Natural killer cell (primary cell): ENCODE measurements at regions not wholly inside any gene's neighbourhood (a gene's known extent, or its start where the extent isn't known, plus 50 kb on each side); places are given as distances from the start of the nearest gene placed in this dataset.

Experiments used
- ATAC-seq, 3 donors: fragments of 150-1000 bp in 2 of 3; fragments of 200-7000 bp in 1 of 3; cut with Tn5 transposase; 1 replicate in 1 of 3; 2 replicates in 2 of 3; pipeline ENCODE4 v1.10.0; 2021; ENCODE audit warnings: mild to moderate bottlenecking in 2 of 3, moderate library complexity in 2 of 3
- DNase-seq, 2 donors: peaks; one replicate each; pipeline versions ENCODE4 v3.0.0 to v3.0.0-alpha.2; 2013 to 2021; ENCODE audit warnings: mixed read lengths in 1 of 2
- H3K27ac ChIP-seq: one replicate; pipeline ENCODE4 v1.5.1; 2013; ENCODE audit warnings: mild to moderate bottlenecking, low read length
- H3K27me3 ChIP-seq: one replicate; pipeline ENCODE4 v1.6.1; 2013; ENCODE audit warnings: low read length; ENCODE audit not compliant: control insufficient read depth, insufficient read depth
- H3K36me3 ChIP-seq: one replicate; pipeline ENCODE4 v1.6.1; 2013; ENCODE audit warnings: low read length; ENCODE audit not compliant: control insufficient read depth, insufficient read depth
- H3K4me1 ChIP-seq: one replicate; pipeline ENCODE4 v1.6.1; 2013; ENCODE audit warnings: low read length; ENCODE audit not compliant: control insufficient read depth, insufficient read depth
- H3K4me3 ChIP-seq: one replicate; pipeline ENCODE4 v1.5.1; 2013; ENCODE audit warnings: low read length
- H3K9me3 ChIP-seq: one replicate; pipeline ENCODE4 v1.6.1; 2013; ENCODE audit warnings: low read length; ENCODE audit not compliant: control insufficient read depth, insufficient read depth
- H3K27ac Mint-ChIP-seq, 2 donors: one replicate each; pipeline ENCODE4 v1.8.0; 2022; ENCODE audit warnings: mild to moderate bottlenecking in 2 of 2, mixed read lengths in 2 of 2, moderate library complexity in 1 of 2
- H3K27me3 Mint-ChIP-seq, 2 donors: one replicate each; pipeline ENCODE4 v1.8.0; 2022; ENCODE audit warnings: low read depth in 2 of 2, mixed read lengths in 2 of 2
- H3K36me3 Mint-ChIP-seq: one replicate; pipeline ENCODE4 v1.8.0; 2022; ENCODE audit warnings: mixed read lengths
- H3K4me1 Mint-ChIP-seq, 2 donors: one replicate each; pipeline ENCODE4 v1.8.0; 2022; ENCODE audit warnings: mixed read lengths in 2 of 2
- H3K4me3 Mint-ChIP-seq: one replicate; pipeline ENCODE4 v1.8.0; 2022; ENCODE audit warnings: mild to moderate bottlenecking, moderate library complexity, mixed read lengths
- H3K9me3 Mint-ChIP-seq, 2 donors: one replicate each; pipeline ENCODE4 v1.8.0; 2022; ENCODE audit warnings: mixed read lengths in 2 of 2
- CTCF ChIP-seq: fragments of 200-600 bp; IDR thresholded peaks from one replicate; pipeline ENCODE4 v1.8.0; 2022; ENCODE audit warnings: antibody characterized with exemption
- WGBS: methylation state at CpG from one replicate; pipeline ENCODE4 v1.1.7; 2013; ENCODE audit warnings: missing lambda C conversion rate; ENCODE audit not compliant: insufficient coverage; 5-methylcytosine and 5-hydroxymethylcytosine counted together
- intact Hi-C: fragments of 100-400 bp; cut with micrococcal nuclease; formaldehyde crosslinking; loops from one replicate; pipeline ENCODE4 v1.14.2; 2022

GRCh38 chr14:30221546-30221945 is 293.9 kb upstream of the PRKD1 start:
- 87% methylated on average over 6 of the region's 7 CpGs for WGBS
- H3K9me3 Mint-ChIP-seq = peaks cover 3 to 5% of the 10 kb centered on the region in 2 donors
- no peak for TF ChIP-seq CTCF
- no peaks in the 10 kb centered on the region for H3K4me1 ChIP-seq
- H3K4me3 ChIP-seq = no peak overlapping the region
- no peak overlapping the region for H3K4me3 Mint-ChIP-seq
- peaks cover 2% of the 10 kb centered on the region for H3K9me3 ChIP-seq
- no peaks in the 10 kb centered on the region for H3K27me3 ChIP-seq
- DNase-seq = no peak
- ATAC-seq = no peak
- no peak overlapping the region for H3K27ac ChIP-seq
- no peaks in the 10 kb centered on the region for H3K27me3 Mint-ChIP-seq
- no peaks in the 10 kb centered on the region for H3K36me3 ChIP-seq
- H3K4me1 Mint-ChIP-seq = no peaks in the 10 kb centered on the region
- no peaks in the 10 kb centered on the region for H3K36me3 Mint-ChIP-seq
- intact Hi-C loops = no loop called here
- no peak overlapping the region for H3K27ac Mint-ChIP-seq

- Mint-ChIP-seq H3K27me3 (no peaks in the 10 kb centered on the region), H3K4me3 (no peak overlapping the region), H3K4me1 (no peaks in the 10 kb centered on the region), H3K36me3 (no peaks in the 10 kb centered on the region), H3K9me3 (peaks cover 3 to 7% of the 10 kb centered on the region in 2 donors), H3K27ac (no peak overlapping the region)
- H3K27ac ChIP-seq = no peak overlapping the region
- intact Hi-C loops = no loop called here
- no peak for ATAC-seq
- WGBS = 85% methylated on average over 2 of the region's 2 CpGs
- H3K36me3 ChIP-seq = no peaks in the 10 kb centered on the region
- DNase-seq = no peak
- H3K9me3 ChIP-seq = peaks cover 2% of the 10 kb centered on the region
- TF ChIP-seq CTCF = no peak
- H3K4me1 ChIP-seq = no peaks in the 10 kb centered on the region
- H3K4me3 ChIP-seq = no peak overlapping the region
- H3K27me3 ChIP-seq = no peaks in the 10 kb centered on the region
Observed at GRCh38 chr14:30223385-30223785, 295.7 kb upstream of the PRKD1 start.

- H3K4me3 Mint-ChIP-seq = no peak overlapping the region
- Histone ChIP-seq H3K4me1 (no peaks in the 10 kb centered on the region), H3K9me3 (peaks cover 2% of the 10 kb centered on the region), H3K27ac (no peak overlapping the region), H3K27me3 (no peaks in the 10 kb centered on the region), H3K4me3 (no peak overlapping the region), H3K36me3 (no peaks in the 10 kb centered on the region)
- no peak for DNase-seq
- no peaks in the 10 kb centered on the region for H3K36me3 Mint-ChIP-seq
- H3K9me3 Mint-ChIP-seq = peaks cover 3 to 7% of the 10 kb centered on the region in 2 donors
- intact Hi-C loops = no loop called here
- no peak for ATAC-seq
- 91% methylated on average over 3 of the region's 3 CpGs for WGBS
- no peaks in the 10 kb centered on the region for H3K4me1 Mint-ChIP-seq
- H3K27ac Mint-ChIP-seq = no peak overlapping the region
- H3K27me3 Mint-ChIP-seq = no peaks in the 10 kb centered on the region
- no peak for TF ChIP-seq CTCF
Observed at GRCh38 chr14:30223966-30224365, 296.3 kb upstream of the PRKD1 start.

GRCh38 chr14:30225176-30225575 is 297.5 kb upstream of the PRKD1 start:
- DNase-seq (no peak), ATAC-seq (no peak)
- intact Hi-C loops = no loop called here
- no peaks in the 10 kb centered on the region for H3K36me3 ChIP-seq
- peaks cover 2% of the 10 kb centered on the region for H3K9me3 ChIP-seq
- Mint-ChIP-seq H3K9me3 (peaks cover 3 to 6% of the 10 kb centered on the region in 2 donors), H3K36me3 (no peaks in the 10 kb centered on the region), H3K4me3 (no peak overlapping the region), H3K4me1 (no peaks in the 10 kb centered on the region), H3K27ac (no peak overlapping the region), H3K27me3 (no peaks in the 10 kb centered on the region)
- no peaks in the 10 kb centered on the region for H3K4me1 ChIP-seq
- WGBS = 87% methylated on average over 1 of the region's 1 CpG
- TF ChIP-seq CTCF = no peak
- H3K27ac ChIP-seq = no peak overlapping the region
- no peak overlapping the region for H3K4me3 ChIP-seq
- no peaks in the 10 kb centered on the region for H3K27me3 ChIP-seq
